HCT116 (cell line): ENCODE measurements at regions not wholly inside any gene's neighbourhood (a gene's known extent, or its start where the extent isn't known, plus 50 kb on each side); places are given as distances from the start of the nearest gene placed in this dataset.

Source experiments
- ATAC-seq: fragments of 200-7000 bp; cut with Tn5 transposase; 2 replicates; pipeline ENCODE4 v1.9.1; 2020; ENCODE audit warnings: mild to moderate bottlenecking, moderate library complexity
- BruUV-seq: library from RNA; stranded (reverse); fragments of 400-500 nt; replicated peaks from 2 replicates; lab custom pipeline; 2021; lab: Mats Ljungman, UMichigan
- CTCF ChIA-PET: fragments of 300-600 bp; sonication (Branson Sonifier 250); formaldehyde crosslinking; loops from one replicate; lab custom pipeline; 2021; ENCODE audit warnings: antibody characterized with exemption; lab: Charles Lee
- POLR2A ChIA-PET: fragments of 300-600, 350-600 bp; sonication (Branson Sonifier 250); formaldehyde crosslinking; loops from one replicate; lab custom pipeline; 2021; ENCODE audit warnings: antibody characterized with exemption; lab: Charles Lee
- RAD21 ChIA-PET, 2 experiments: fragments of 300-600 bp; sonication (Branson Sonifier 250); formaldehyde crosslinking; loops; one replicate each; lab custom pipeline; 2023; ENCODE audit warnings: low total read pairs in 2 of 2; ENCODE audit not compliant: uncharacterized antibody in 2 of 2, unreplicated experiment in 2 of 2, low non-redundant PET in 1 of 2; lab: Charles Lee
- DNase-seq: peaks from one replicate; pipeline ENCODE4 v3.0.0-alpha.2; 2010; ENCODE audit warnings: low read depth, low spot score
- H2AFZ ChIP-seq: fragments of 200-600 bp; shearing (Covaris generic), sonication (generic); 2 replicates; pipeline ENCODE4 v1.6.1; 2017; ENCODE audit warnings: low read depth, mixed run types, mixed read lengths, antibody characterized with exemption, low read length; ENCODE audit not compliant: poor library complexity, severe bottlenecking
- H3K27ac ChIP-seq: 2 replicates; pipeline ENCODE4 v1.5.1; 2012; ENCODE audit warnings: low read depth, low read length
- H3K27me3 ChIP-seq: fragments of 200-600 bp; sonication (generic); 2 replicates; pipeline ENCODE4 v1.6.1; 2016; ENCODE audit warnings: mixed run types, low read length, mixed read lengths; ENCODE audit not compliant: insufficient read depth
- H3K36me3 ChIP-seq, 2 experiments: fragments of 200-500 bp in 1 of 2; fragments of 200-600 bp in 1 of 2; sonication (Bioruptor generic) in 1 of 2; sonication (generic) in 1 of 2; 2 replicates each; pipeline versions ENCODE4 v1.5.1 to v1.6.1; 2014 to 2016; ENCODE audit warnings: low read length in 2 of 2, inconsistent platforms in 1 of 2, mixed read lengths in 1 of 2, mixed run types in 1 of 2; ENCODE audit not compliant: insufficient read depth in 2 of 2, control insufficient read depth in 1 of 2
- H3K4me1 ChIP-seq, 2 experiments: fragments of 200-600 bp in 1 of 2; sonication (generic) in 1 of 2; 2 replicates each; pipeline versions ENCODE4 v1.5.1 to v1.6.1; 2012 to 2017; ENCODE audit warnings: low read length in 2 of 2, inconsistent platforms in 1 of 2, mild to moderate bottlenecking in 1 of 2, mixed read lengths in 1 of 2, mixed run types in 1 of 2, moderate library complexity in 1 of 2; ENCODE audit not compliant: insufficient read depth in 2 of 2, control insufficient read depth in 1 of 2
- H3K4me2 ChIP-seq: fragments of 200-600 bp; sonication (generic); 2 replicates; pipeline ENCODE4 v1.6.1; 2017; ENCODE audit warnings: mixed run types, low read length, mixed read lengths
- H3K4me3 ChIP-seq, 2 experiments: fragments of 200-600 bp in 1 of 2; sonication (generic) in 1 of 2; replicated peaks in 1 of 2; 2 replicates each; pipeline ENCODE4 v1.5.1; 2011 to 2016; ENCODE audit warnings: low read length in 2 of 2, control low read depth in 1 of 2, low read depth in 1 of 2, mild to moderate bottlenecking in 1 of 2, mixed read lengths in 1 of 2, mixed run types in 1 of 2
- H3K79me2 ChIP-seq: fragments of 200-600 bp; sonication (generic); 2 replicates; pipeline ENCODE4 v1.6.1; 2017; ENCODE audit warnings: mild to moderate bottlenecking, mixed run types, low read length, moderate library complexity, mixed read lengths; ENCODE audit not compliant: insufficient read depth
- H3K9ac ChIP-seq: fragments of 200-600 bp; sonication (generic); 2 replicates; pipeline ENCODE4 v1.6.1; 2016; ENCODE audit warnings: low read length, mixed read lengths
- H3K9me2 ChIP-seq: fragments of 200-600 bp; sonication (generic), shearing (Covaris generic); 2 replicates; pipeline ENCODE4 v1.6.1; 2017; ENCODE audit warnings: mixed run types, mild to moderate bottlenecking, moderate library complexity; ENCODE audit not compliant: insufficient read depth
- H3K9me3 ChIP-seq, 2 experiments: fragments of 200-500 bp in 1 of 2; fragments of 200-600 bp in 1 of 2; sonication (Bioruptor generic) in 1 of 2; sonication (generic) in 1 of 2; 2 replicates each; pipeline ENCODE4 v1.6.1; 2014 to 2017; ENCODE audit warnings: low read length in 2 of 2, mixed read lengths in 2 of 2, inconsistent platforms in 1 of 2, low read depth in 1 of 2, mild to moderate bottlenecking in 1 of 2, mixed run types in 1 of 2, moderate library complexity in 1 of 2; ENCODE audit not compliant: control insufficient read depth in 1 of 2, insufficient read depth in 1 of 2
- H4K20me1 ChIP-seq: fragments of 200-600 bp; sonication (generic), shearing (Covaris generic); 2 replicates; pipeline ENCODE4 v1.6.1; 2017; ENCODE audit warnings: mixed run types, mild to moderate bottlenecking, moderate library complexity; ENCODE audit not compliant: insufficient read depth
- CBX3 ChIP-seq: IDR thresholded peaks from 2 replicates; pipeline ENCODE4 v1.6.1; 2012; ENCODE audit warnings: low read depth
- CEBPB ChIP-seq: IDR thresholded peaks from 2 replicates; pipeline ENCODE4 v1.6.1; 2012; ENCODE audit warnings: low read depth
- EGR1 ChIP-seq: IDR thresholded peaks from 2 replicates; pipeline ENCODE4 v1.6.1; 2012; ENCODE audit warnings: low read depth
- ELF1 ChIP-seq: IDR thresholded peaks from 2 replicates; pipeline ENCODE4 v1.6.1; 2012; ENCODE audit warnings: low read depth, borderline replicate concordance
- EZH2 ChIP-seq: fragments of 200-600 bp; sonication (generic); IDR thresholded peaks from 2 replicates; pipeline ENCODE4 v1.6.1; 2017; ENCODE audit warnings: antibody characterized with exemption, mixed run types
- EZH2phosphoT487 ChIP-seq: fragments of 200-600 bp; IDR thresholded peaks from 2 replicates; pipeline ENCODE4 v1.6.1; 2018; ENCODE audit warnings: antibody characterized with exemption, borderline replicate concordance
- JUND ChIP-seq: IDR thresholded peaks from 2 replicates; pipeline ENCODE4 v1.6.1; 2012
- MAX ChIP-seq: IDR thresholded peaks from 2 replicates; pipeline ENCODE4 v1.6.1; 2012
- POLR2AphosphoS5 ChIP-seq: IDR thresholded peaks from 2 replicates; pipeline ENCODE4 v1.6.1; 2011; ENCODE audit warnings: mild to moderate bottlenecking, low read depth, low read length, moderate library complexity
- RAD21 ChIP-seq: IDR thresholded peaks from 2 replicates; pipeline ENCODE4 v1.6.1; 2012; ENCODE audit warnings: low read depth, mild to moderate bottlenecking
- SIN3A ChIP-seq: IDR thresholded peaks from 2 replicates; pipeline ENCODE4 v1.6.1; 2012; ENCODE audit warnings: low read depth
- SP1 ChIP-seq: IDR thresholded peaks from 2 replicates; pipeline ENCODE4 v1.6.1; 2012; ENCODE audit warnings: low read depth
- SRF ChIP-seq: IDR thresholded peaks from 2 replicates; pipeline ENCODE4 v1.6.1; 2012; ENCODE audit warnings: low read depth
- TCF7L2 ChIP-seq: IDR thresholded peaks from 2 replicates; pipeline ENCODE4 v1.7.0; 2011; ENCODE audit warnings: borderline replicate concordance, inconsistent platforms; ENCODE audit not compliant: insufficient read depth, insufficient read length; ENCODE audit errors: extremely low read depth
- YY1 ChIP-seq: IDR thresholded peaks from 2 replicates; pipeline ENCODE4 v1.6.1; 2011; ENCODE audit warnings: low read length, low read depth, moderate library complexity, mild to moderate bottlenecking; ENCODE audit not compliant: insufficient replicate concordance; ENCODE audit errors: extremely low read depth
- ZFX ChIP-seq: fragments of 450-650 bp; IDR thresholded peaks from 2 replicates; pipeline ENCODE4 v1.6.1; 2017
- ZNF274 ChIP-seq: fragments of 200-500 bp; sonication (Bioruptor generic); IDR thresholded peaks from 2 replicates; pipeline ENCODE4 v1.6.1; 2014; ENCODE audit warnings: mild to moderate bottlenecking, low read depth, low read length, inconsistent platforms
- intact Hi-C: fragments of 100-400 bp; cut with micrococcal nuclease; formaldehyde crosslinking; loops from 2 replicates; pipeline ENCODE4 v1.10.0; 2022
- TF ChIP-seq, protein P1 (sequence below), 3 experiments: fragments of 200-600 bp in 1 of 3; sonication (generic) in 1 of 3; IDR thresholded peaks in 2 of 3; conservative IDR thresholded peaks in 1 of 3; 2 replicates each; pipeline ENCODE4 v1.5.1; 2012 to 2017; ENCODE audit warnings: low read depth in 2 of 3, low read length in 2 of 3, antibody characterized with exemption in 1 of 3, borderline replicate concordance in 1 of 3, control low read depth in 1 of 3, mild to moderate bottlenecking in 1 of 3, mixed read lengths in 1 of 3, mixed run types in 1 of 3, moderate library complexity in 1 of 3; ENCODE audit not compliant: insufficient read depth in 1 of 3
- TF ChIP-seq, protein P2 (sequence below): IDR thresholded peaks from 2 replicates; pipeline ENCODE4 v1.6.1; 2011; ENCODE audit warnings: mild to moderate bottlenecking, low read length, moderate library complexity; ENCODE audit not compliant: insufficient replicate concordance; ENCODE audit errors: extremely low read depth

DNA sequence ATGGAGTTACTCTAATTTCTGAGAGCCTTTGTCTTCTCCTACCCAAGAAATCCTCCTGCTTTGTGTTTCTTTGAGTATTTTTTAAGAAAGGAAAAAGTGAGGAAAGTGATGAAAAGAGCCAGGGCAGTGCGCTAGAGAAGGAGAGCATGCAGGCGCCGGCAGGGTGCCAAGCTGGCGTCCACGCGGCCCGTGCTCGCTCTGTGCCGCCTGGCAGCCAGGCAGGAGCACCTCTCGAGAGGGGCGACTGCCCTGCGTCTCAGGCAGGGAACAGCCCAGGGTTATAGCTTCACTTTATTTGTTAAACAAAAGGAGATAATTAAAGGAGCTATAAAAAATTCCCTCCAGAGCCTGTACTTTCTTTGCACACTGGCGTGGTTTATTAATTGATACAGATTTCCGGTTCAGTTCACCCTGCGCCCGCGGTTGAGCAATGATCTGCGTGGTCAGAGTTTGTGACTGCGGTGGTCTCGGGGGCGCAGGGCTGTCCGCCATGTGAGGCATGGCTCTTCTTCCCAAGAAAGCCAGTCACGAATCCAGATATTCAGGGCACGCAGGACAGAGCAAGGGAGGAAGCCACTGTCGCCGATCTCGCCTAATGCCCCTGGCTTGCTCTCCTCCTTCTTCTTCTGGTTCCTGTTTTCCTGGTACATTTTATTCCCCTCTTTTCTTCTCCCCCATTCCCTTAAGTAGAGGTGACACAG is 110.8 kb upstream of the PAQR3 start:
- BruUV-seq = no TSS peak
- POLR2A ChIA-PET = no interaction called here
- no peak for ATAC-seq

More for the DNA sequence above, 110.8 kb upstream of the PAQR3 start:
- TF ChIP-seq SIN3A (no peak), JUND (no peak), SP1 (no peak), ZNF274 (no peak), SRF (no peak), EGR1 (no peak), YY1 (no peak), ZFX (no peak), TCF7L2 (no peak), CEBPB (no peak), EZH2 (no peak), CBX3 (no peak), RAD21 (no peak), POLR2AphosphoS5 (no peak), MAX (no peak), ELF1 (no peak), EZH2phosphoT487 (no peak)
- TF ChIP-seq, protein P1, sequence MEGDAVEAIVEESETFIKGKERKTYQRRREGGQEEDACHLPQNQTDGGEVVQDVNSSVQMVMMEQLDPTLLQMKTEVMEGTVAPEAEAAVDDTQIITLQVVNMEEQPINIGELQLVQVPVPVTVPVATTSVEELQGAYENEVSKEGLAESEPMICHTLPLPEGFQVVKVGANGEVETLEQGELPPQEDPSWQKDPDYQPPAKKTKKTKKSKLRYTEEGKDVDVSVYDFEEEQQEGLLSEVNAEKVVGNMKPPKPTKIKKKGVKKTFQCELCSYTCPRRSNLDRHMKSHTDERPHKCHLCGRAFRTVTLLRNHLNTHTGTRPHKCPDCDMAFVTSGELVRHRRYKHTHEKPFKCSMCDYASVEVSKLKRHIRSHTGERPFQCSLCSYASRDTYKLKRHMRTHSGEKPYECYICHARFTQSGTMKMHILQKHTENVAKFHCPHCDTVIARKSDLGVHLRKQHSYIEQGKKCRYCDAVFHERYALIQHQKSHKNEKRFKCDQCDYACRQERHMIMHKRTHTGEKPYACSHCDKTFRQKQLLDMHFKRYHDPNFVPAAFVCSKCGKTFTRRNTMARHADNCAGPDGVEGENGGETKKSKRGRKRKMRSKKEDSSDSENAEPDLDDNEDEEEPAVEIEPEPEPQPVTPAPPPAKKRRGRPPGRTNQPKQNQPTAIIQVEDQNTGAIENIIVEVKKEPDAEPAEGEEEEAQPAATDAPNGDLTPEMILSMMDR (IDR thresholded peaks at IDR 0.05 in 2 of 3, conservative IDR thresholded peaks at IDR 0.05 in 1 of 3; ENCODE audit: borderline replicate concordance in 1 of 3, insufficient read depth in 1 of 3, low read depth in 2 of 3, low read length in 2 of 3) = no peak
- TF ChIP-seq, protein P2, sequence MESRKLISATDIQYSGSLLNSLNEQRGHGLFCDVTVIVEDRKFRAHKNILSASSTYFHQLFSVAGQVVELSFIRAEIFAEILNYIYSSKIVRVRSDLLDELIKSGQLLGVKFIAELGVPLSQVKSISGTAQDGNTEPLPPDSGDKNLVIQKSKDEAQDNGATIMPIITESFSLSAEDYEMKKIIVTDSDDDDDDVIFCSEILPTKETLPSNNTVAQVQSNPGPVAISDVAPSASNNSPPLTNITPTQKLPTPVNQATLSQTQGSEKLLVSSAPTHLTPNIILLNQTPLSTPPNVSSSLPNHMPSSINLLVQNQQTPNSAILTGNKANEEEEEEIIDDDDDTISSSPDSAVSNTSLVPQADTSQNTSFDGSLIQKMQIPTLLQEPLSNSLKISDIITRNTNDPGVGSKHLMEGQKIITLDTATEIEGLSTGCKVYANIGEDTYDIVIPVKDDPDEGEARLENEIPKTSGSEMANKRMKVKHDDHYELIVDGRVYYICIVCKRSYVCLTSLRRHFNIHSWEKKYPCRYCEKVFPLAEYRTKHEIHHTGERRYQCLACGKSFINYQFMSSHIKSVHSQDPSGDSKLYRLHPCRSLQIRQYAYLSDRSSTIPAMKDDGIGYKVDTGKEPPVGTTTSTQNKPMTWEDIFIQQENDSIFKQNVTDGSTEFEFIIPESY = no peak
- no peaks in the 10 kb centered on the region for H3K9me2 ChIP-seq
- H3K79me2 ChIP-seq = no peaks in the 10 kb centered on the region
- no peak overlapping the region for H3K4me3 ChIP-seq
- ChIA-PET CTCF (no interaction called here), RAD21 (no interaction called here)
- no peak for DNase-seq
- H2AFZ ChIP-seq = no peak overlapping the region
- no peak overlapping the region for H3K27ac ChIP-seq
- intact Hi-C loops = no loop called here
- H3K36me3 ChIP-seq = no peaks in the 10 kb centered on the region
- H3K4me1 ChIP-seq = no peaks in the 10 kb centered on the region
- no peaks in the 10 kb centered on the region for H3K9me3 ChIP-seq
- peaks cover 29% of the 10 kb centered on the region; the same call in 1 of the 2 replicates for H3K27me3 ChIP-seq
- H3K9ac ChIP-seq = no peak overlapping the region
- no peak overlapping the region for H3K4me2 ChIP-seq
- no peaks in the 10 kb centered on the region for H4K20me1 ChIP-seq
